ENCODE measurements at regions not wholly inside any gene's neighbourhood (a gene's known extent, or its start where the extent isn't known, plus 50 kb on each side); places are given as distances from the start of the nearest gene placed in this dataset.
"Not testable (repeated sequence)": the region's sequence is repeated elsewhere in the genome, so short reads cannot be mapped to it uniquely, and the experiment has no call there.

- FAIRE-seq (no peak), DNase-seq (ENCODE audit: insufficient read length, low spot score) (no peak)
Observed at GRCh38 chr9:22170556-22170955, 161.5 kb upstream of the CDKN2B start.

GRCh38 chr9:22170990-22171670 is 162.0 kb upstream of the CDKN2B start:
- no peak for DNase-seq (ENCODE audit: insufficient read length, low spot score)

GRCh38 chr9:22171691-22172090 is 162.6 kb upstream of the CDKN2B start:
- FAIRE-seq: no peak
- no peak for DNase-seq (ENCODE audit: insufficient read length, low spot score)

More at GRCh38 chr9:22170990-22171670, 162.0 kb upstream of the CDKN2B start:
- no peak for FAIRE-seq

GRCh38 chr9:22173908-22174307 is 164.8 kb upstream of the CDKN2B start:
- DNase-seq (ENCODE audit: insufficient read length, low spot score) (no peak), FAIRE-seq (no peak)

GRCh38 chr9:22175972-22176545 is 167.0 kb upstream of the CDKN2B start:
- DNase-seq (ENCODE audit: insufficient read length, low spot score): no peak
- FAIRE-seq: no peak

GRCh38 chr9:22181021-22181420 is 171.9 kb upstream of the CDKN2B start:
- FAIRE-seq; DNase-seq (ENCODE audit: insufficient read length, low spot score): not testable (repeated sequence)

- DNase-seq (ENCODE audit: insufficient read length, low spot score) (no peak), FAIRE-seq (no peak)
Observed at GRCh38 chr9:22189471-22189870, 180.4 kb upstream of the CDKN2B start.

- DNase-seq (ENCODE audit: insufficient read length, low spot score); FAIRE-seq: not testable (repeated sequence)
Observed at GRCh38 chr9:22197000-22197399, 187.9 kb upstream of the CDKN2B start.

- no peak for FAIRE-seq
- DNase-seq (ENCODE audit: insufficient read length, low spot score): no peak
Observed at GRCh38 chr9:22198681-22199080, 189.6 kb upstream of the CDKN2B start.

- FAIRE-seq: no peak
- no peak for DNase-seq (ENCODE audit: insufficient read length, low spot score)
Observed at GRCh38 chr9:22201256-22201655, 192.2 kb upstream of the CDKN2B start.

- no peak for FAIRE-seq
- DNase-seq (ENCODE audit: insufficient read length, low spot score): no peak
Observed at GRCh38 chr9:22203371-22204138, 194.4 kb upstream of the CDKN2B start.

GRCh38 chr9:22204240-22204639 is 195.1 kb upstream of the CDKN2B start:
- DNase-seq (ENCODE audit: insufficient read length, low spot score) (no peak), FAIRE-seq (no peak)

GRCh38 chr9:22206833-22207232 is 197.7 kb upstream of the CDKN2B start:
- FAIRE-seq (no peak), DNase-seq (ENCODE audit: insufficient read length, low spot score) (no peak)

GRCh38 chr9:22208846-22209585 is 199.9 kb upstream of the CDKN2B start:
- DNase-seq (ENCODE audit: insufficient read length, low spot score): no peak
- FAIRE-seq: no peak

GRCh38 chr9:22210262-22210661 is 201.2 kb upstream of the CDKN2B start:
- FAIRE-seq (no peak), DNase-seq (ENCODE audit: insufficient read length, low spot score) (no peak)

GRCh38 chr9:22210936-22211335 is 201.8 kb upstream of the CDKN2B start:
- FAIRE-seq (no peak), DNase-seq (ENCODE audit: insufficient read length, low spot score) (no peak)

- FAIRE-seq (no peak), DNase-seq (ENCODE audit: insufficient read length, low spot score) (peak; percentile 54)
Observed at GRCh38 chr9:22211588-22212360, 202.7 kb upstream of the CDKN2B start.

GRCh38 chr9:22214021-22214420 is 204.9 kb upstream of the CDKN2B start:
- FAIRE-seq (no peak), DNase-seq (ENCODE audit: insufficient read length, low spot score) (no peak)

GRCh38 chr9:22214497-22215031 is 205.5 kb upstream of the CDKN2B start:
- DNase-seq (ENCODE audit: insufficient read length, low spot score) (no peak), FAIRE-seq (no peak)

- DNase-seq (ENCODE audit: insufficient read length, low spot score) (no peak), FAIRE-seq (no peak)
Observed at GRCh38 chr9:22215521-22215920, 206.4 kb upstream of the CDKN2B start.

All from HTR-8/SVneo (cell line).